Mesothelial cell of epicardium (in vitro differentiated cells): ENCODE measurements at regions not wholly inside any gene's neighbourhood (a gene's known extent, or its start where the extent isn't known, plus 50 kb on each side); places are given as distances from the start of the nearest gene placed in this dataset.

ENCODE experiments used
- DNase-seq, 2 experiments: peaks; one replicate each; pipeline ENCODE4 v3.0.0; 2021; ENCODE audit warnings: low spot score in 2 of 2; ENCODE audit not compliant: unreplicated experiment in 2 of 2
- H3K27ac Mint-ChIP-seq: 2 replicates; pipeline ENCODE4 v1.8.0; 2021; ENCODE audit warnings: mixed read lengths
- H3K27me3 Mint-ChIP-seq: 2 replicates; pipeline ENCODE4 v1.8.0; 2021; ENCODE audit warnings: low read depth, mixed read lengths
- H3K36me3 Mint-ChIP-seq: 2 replicates; pipeline ENCODE4 v1.8.0; 2021; ENCODE audit warnings: mixed read lengths
- H3K4me1 Mint-ChIP-seq: 2 replicates; pipeline ENCODE4 v1.8.0; 2021; ENCODE audit warnings: mixed read lengths
- H3K4me3 Mint-ChIP-seq: 2 replicates; pipeline ENCODE4 v1.8.0; 2021; ENCODE audit warnings: mild to moderate bottlenecking, moderate library complexity, mixed read lengths
- H3K9me3 Mint-ChIP-seq: 2 replicates; pipeline ENCODE4 v1.8.0; 2021; ENCODE audit warnings: mixed read lengths
- TF ChIP-seq, protein P1 (sequence below): fragments of 200-600 bp; sonication (generic); IDR thresholded peaks from one replicate; pipeline ENCODE4 v1.5.0; 2021; ENCODE audit warnings: antibody characterized with exemption; ENCODE audit not compliant: unreplicated experiment

- Mint-ChIP-seq H3K27ac (no peak overlapping the region), H3K9me3 (peaks cover 5% of the 10 kb centered on the region), H3K27me3 (no peaks in the 10 kb centered on the region), H3K36me3 (peaks cover 2% of the 10 kb centered on the region), H3K4me3 (no peak overlapping the region), H3K4me1 (peaks cover 30% of the 10 kb centered on the region)
- DNase-seq: no peak
- TF ChIP-seq, protein P1, sequence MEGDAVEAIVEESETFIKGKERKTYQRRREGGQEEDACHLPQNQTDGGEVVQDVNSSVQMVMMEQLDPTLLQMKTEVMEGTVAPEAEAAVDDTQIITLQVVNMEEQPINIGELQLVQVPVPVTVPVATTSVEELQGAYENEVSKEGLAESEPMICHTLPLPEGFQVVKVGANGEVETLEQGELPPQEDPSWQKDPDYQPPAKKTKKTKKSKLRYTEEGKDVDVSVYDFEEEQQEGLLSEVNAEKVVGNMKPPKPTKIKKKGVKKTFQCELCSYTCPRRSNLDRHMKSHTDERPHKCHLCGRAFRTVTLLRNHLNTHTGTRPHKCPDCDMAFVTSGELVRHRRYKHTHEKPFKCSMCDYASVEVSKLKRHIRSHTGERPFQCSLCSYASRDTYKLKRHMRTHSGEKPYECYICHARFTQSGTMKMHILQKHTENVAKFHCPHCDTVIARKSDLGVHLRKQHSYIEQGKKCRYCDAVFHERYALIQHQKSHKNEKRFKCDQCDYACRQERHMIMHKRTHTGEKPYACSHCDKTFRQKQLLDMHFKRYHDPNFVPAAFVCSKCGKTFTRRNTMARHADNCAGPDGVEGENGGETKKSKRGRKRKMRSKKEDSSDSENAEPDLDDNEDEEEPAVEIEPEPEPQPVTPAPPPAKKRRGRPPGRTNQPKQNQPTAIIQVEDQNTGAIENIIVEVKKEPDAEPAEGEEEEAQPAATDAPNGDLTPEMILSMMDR: no peak
Measured at GRCh38 chr11:80629466-80629865, 1188.6 kb upstream of the TENM4 start.

DNA sequence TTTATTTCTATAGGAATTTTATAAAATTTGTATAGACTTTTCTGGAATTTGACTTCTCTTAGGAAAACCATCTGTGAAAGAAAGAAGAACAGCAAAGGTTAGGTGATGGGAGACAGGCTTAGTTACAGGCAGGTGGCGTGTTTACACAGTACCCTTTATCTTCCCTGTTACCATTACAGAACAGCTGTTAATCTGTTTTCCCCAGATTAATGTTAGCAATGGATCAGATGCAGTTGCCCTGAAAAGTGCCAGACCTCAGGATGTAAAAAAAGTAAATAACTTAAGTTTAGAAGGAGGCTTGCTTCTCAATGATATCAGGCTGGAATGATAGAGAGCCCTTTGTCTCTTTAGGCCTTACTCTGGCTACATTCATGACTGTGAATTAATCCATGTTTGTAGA lies 1186.5 kb upstream of the TENM4 start:
- Mint-ChIP-seq H3K4me3 (no peak overlapping the region), H3K9me3 (peaks cover 5% of the 10 kb centered on the region), H3K27me3 (no peaks in the 10 kb centered on the region), H3K27ac (no peak overlapping the region), H3K4me1 (peaks cover 28% of the 10 kb centered on the region), H3K36me3 (peaks cover 2% of the 10 kb centered on the region)
- TF ChIP-seq, protein P1: no peak
- DNase-seq: no peak

- TF ChIP-seq, protein P1: no peak
- Mint-ChIP-seq H3K27ac (no peak overlapping the region), H3K4me1 (peaks cover 31% of the 10 kb centered on the region), H3K27me3 (no peaks in the 10 kb centered on the region), H3K36me3 (peaks cover 2% of the 10 kb centered on the region), H3K4me3 (no peak overlapping the region), H3K9me3 (peaks cover 5% of the 10 kb centered on the region)
- DNase-seq: no peak
Measured at GRCh38 chr11:80626721-80627120, 1185.9 kb upstream of the TENM4 start.

DNA sequence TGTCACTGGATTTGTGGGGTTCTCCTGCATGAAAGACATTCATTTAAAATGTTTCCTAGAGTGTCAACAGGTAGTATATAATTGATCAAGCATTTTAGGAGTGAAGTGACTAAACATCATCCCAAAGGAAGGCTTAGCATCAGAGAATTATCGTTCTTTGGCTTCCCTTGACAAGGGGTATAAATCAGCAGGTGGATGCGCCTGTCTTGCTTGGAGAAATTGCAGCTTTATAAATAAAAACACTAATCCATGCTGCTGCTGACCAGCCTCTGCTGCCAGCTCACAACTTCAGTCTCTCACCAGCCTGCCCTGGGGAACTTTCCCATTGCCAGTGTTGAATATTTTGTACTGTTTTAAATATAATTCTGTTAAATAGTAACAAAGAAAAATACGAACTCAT lies 1184.7 kb upstream of the TENM4 start:
- Mint-ChIP-seq H3K27ac (no peak overlapping the region), H3K4me3 (no peak overlapping the region), H3K4me1 (peaks cover 38% of the 10 kb centered on the region), H3K9me3 (peaks cover 5% of the 10 kb centered on the region), H3K36me3 (peaks cover 2% of the 10 kb centered on the region), H3K27me3 (no peaks in the 10 kb centered on the region)
- DNase-seq: no peak
- TF ChIP-seq, protein P1: no peak

DNA sequence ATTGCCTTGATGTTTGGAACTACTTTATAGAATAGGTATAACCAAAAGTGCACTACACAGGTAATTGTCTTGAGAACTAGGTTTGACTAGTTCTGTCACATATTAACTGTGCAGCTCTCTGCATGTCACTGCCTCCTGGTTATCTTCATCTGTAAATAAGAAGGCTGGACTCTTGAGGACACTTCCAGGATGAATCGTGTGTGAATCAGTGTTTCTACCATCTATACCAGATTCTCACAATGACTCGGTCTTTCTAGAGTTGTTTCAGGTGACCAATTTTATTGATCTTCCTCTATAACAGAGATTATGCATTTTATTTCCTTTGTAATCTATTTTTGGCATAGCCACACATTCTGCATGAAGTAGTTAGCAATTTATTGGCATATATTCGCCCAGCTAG lies 1181.0 kb upstream of the TENM4 start:
- Mint-ChIP-seq H3K36me3 (no peaks in the 10 kb centered on the region), H3K4me3 (no peak overlapping the region), H3K9me3 (no peaks in the 10 kb centered on the region), H3K27ac (no peak overlapping the region), H3K27me3 (no peaks in the 10 kb centered on the region), H3K4me1 (peaks cover 61% of the 10 kb centered on the region)
- TF ChIP-seq, protein P1: no peak
- DNase-seq: no peak

DNA sequence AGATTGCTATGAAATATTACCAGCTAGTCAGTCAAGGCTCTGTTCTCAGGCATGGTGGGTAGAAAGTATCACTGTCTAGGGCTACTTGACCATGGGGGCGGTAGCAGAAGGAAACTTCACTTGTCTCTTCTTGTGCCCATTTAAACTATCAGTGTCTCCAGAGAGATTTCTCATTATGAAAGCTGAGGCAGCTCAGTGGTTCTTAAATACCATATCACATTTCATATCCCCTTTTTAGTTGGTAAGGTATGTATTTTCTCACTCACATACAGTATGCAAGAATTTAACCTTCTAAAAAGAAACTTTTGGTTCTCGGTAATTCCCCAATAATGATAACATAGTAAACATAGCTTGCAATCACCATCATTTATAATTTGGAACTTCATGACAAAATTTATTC lies 1180.0 kb upstream of the TENM4 start:
- TF ChIP-seq, protein P1: no peak
- H3K4me3 Mint-ChIP-seq: no peak overlapping the region
- no peak overlapping the region for H3K27ac Mint-ChIP-seq
- DNase-seq: no peak
- H3K9me3 Mint-ChIP-seq: no peaks in the 10 kb centered on the region
- H3K4me1 Mint-ChIP-seq: peaks cover 64% of the 10 kb centered on the region
- H3K36me3 Mint-ChIP-seq: no peaks in the 10 kb centered on the region
- no peaks in the 10 kb centered on the region for H3K27me3 Mint-ChIP-seq
